ENCODE measurements at regions not wholly inside any gene's neighbourhood (a gene's known extent, or its start where the extent isn't known, plus 50 kb on each side); places are given as distances from the start of the nearest gene placed in this dataset.

DNA sequence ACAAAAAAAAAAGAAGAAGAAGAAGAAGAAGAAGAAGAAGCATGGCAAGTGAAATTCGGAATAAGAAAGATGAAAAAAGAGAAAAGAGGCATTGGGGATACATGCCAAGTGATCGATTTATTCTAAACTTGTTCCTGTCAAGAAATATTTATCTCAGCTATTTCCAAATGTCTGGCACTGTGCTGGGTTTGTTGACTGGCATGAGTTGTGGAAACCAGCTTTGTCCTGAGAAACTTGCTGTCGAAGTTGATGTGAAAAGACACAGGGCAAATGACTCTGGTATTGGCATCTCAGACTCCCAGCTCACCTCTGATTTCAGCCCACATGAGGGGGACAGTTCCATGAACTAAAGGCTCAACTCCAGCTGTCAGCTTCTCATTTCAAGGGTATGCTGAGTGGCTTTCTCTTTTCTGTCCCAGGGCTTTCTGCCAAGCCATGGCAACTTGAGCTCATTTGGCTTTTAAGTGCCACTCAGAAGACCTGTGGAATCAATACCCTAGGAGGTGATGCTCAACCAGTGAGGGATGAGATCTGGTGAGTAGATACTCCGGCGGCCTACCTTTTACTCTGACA, 253.3 kb upstream of the JAG1 start:
- TF ChIP-seq NFRKB (IDR thresholded peaks at IDR 0.05) (no peak), ZNF317 (CRISPR knock-in tag; IDR thresholded peaks at IDR 0.05) (no peak), POLR2AphosphoS5 (IDR thresholded peaks at IDR 0.05; ENCODE audit: low read depth, low read length) (no peak), ZSCAN29 (CRISPR knock-in tag; conservative IDR thresholded peaks at IDR 0.05) (no peak), ZBTB10 (CRISPR knock-in tag; IDR thresholded peaks at IDR 0.05; ENCODE audit: borderline replicate concordance) (no peak), NFYB (CRISPR knock-in tag; IDR thresholded peaks at IDR 0.05) (no peak), NFKBIZ (CRISPR knock-in tag; IDR thresholded peaks at IDR 0.05) (no peak), ZNF431 (CRISPR knock-in tag; IDR thresholded peaks at IDR 0.05; ENCODE audit: borderline replicate concordance, low read depth) (no peak), GABPA (IDR thresholded peaks at IDR 0.05; ENCODE audit: low read depth, low read length) (no peak), GABPA (CRISPR knock-in tag; IDR thresholded peaks at IDR 0.05; ENCODE audit: low read depth) (no peak), CREB1 (IDR thresholded peaks at IDR 0.05) (no peak), CREB1 (CRISPR knock-in tag; IDR thresholded peaks at IDR 0.05) (no peak), CTCF (CRISPR knock-in tag; IDR thresholded peaks at IDR 0.05) (no peak), ZBTB7A (CRISPR knock-in tag; IDR thresholded peaks at IDR 0.05) (no peak), TGIF2 (CRISPR knock-in tag; IDR thresholded peaks at IDR 0.05) (no peak)
